BJ (cell line): ENCODE measurements at regions not wholly inside any gene's neighbourhood (a gene's known extent, or its start where the extent isn't known, plus 50 kb on each side); places are given as distances from the start of the nearest gene placed in this dataset.

ENCODE experiments used
- CTCF ChIA-PET: fragments of 350-600 bp; formaldehyde crosslinking; extraction: SDS; loops from one replicate; lab custom pipeline; 2021; ENCODE audit warnings: antibody characterized with exemption, inconsistent platforms; lab: Yijun Ruan, JAX
- POLR2A ChIA-PET: fragments of 300-600 bp; sonication (Branson Sonifier 250); formaldehyde crosslinking; extraction: SDS; loops from one replicate; lab custom pipeline; 2021; ENCODE audit warnings: antibody characterized with exemption; lab: Charles Lee
- DNase-seq: peaks from one replicate; pipeline ENCODE4 v3.0.0-alpha.2; 2011; ENCODE audit warnings: low read depth
- H3K27me3 ChIP-seq: 2 replicates; pipeline ENCODE4 v1.6.0; 2011; ENCODE audit warnings: low read length; ENCODE audit not compliant: control insufficient read depth, insufficient read depth
- H3K36me3 ChIP-seq: 2 replicates; pipeline ENCODE4 v1.5.1; 2011; ENCODE audit warnings: low read length; ENCODE audit not compliant: control insufficient read depth, insufficient read depth
- H3K4me3 ChIP-seq: 2 replicates; pipeline ENCODE4 v1.5.1; 2011; ENCODE audit warnings: low read depth, mild to moderate bottlenecking, control low read depth, low read length
- CTCF ChIP-seq: IDR thresholded peaks from 2 replicates; pipeline ENCODE4 v1.5.1; 2011; ENCODE audit warnings: low read depth, mild to moderate bottlenecking, control low read depth, inconsistent platforms, low read length, moderate library complexity; ENCODE audit not compliant: insufficient read depth

- TF ChIP-seq CTCF = no peak
- Histone ChIP-seq H3K36me3 (no peaks in the 10 kb centered on the region), H3K4me3 (no peak overlapping the region), H3K27me3 (peaks cover 7% of the 10 kb centered on the region)
- CTCF ChIA-PET = no interaction called here
- no peak for DNase-seq
- POLR2A ChIA-PET = no interaction called here
Observed at GRCh38 chr20:57774951-57775350, 65.1 kb upstream of the PMEPA1 start.

GRCh38 chr20:57774111-57774880 lies 64.5 kb upstream of the PMEPA1 start:
- TF ChIP-seq CTCF = no peak
- Histone ChIP-seq H3K4me3 (no peak overlapping the region), H3K36me3 (no peaks in the 10 kb centered on the region), H3K27me3 (peaks cover 10% of the 10 kb centered on the region)
- no peak for DNase-seq
- POLR2A ChIA-PET = no interaction called here
- CTCF ChIA-PET = no interaction called here

GRCh38 chr20:57773059-57773815 lies 63.4 kb upstream of the PMEPA1 start:
- TF ChIP-seq CTCF = no peak
- no peak for DNase-seq
- no peaks in the 10 kb centered on the region for H3K36me3 ChIP-seq
- ChIA-PET CTCF (no interaction called here), POLR2A (no interaction called here)
- H3K27me3 ChIP-seq = peaks cover 7% of the 10 kb centered on the region
- no peak overlapping the region for H3K4me3 ChIP-seq

GRCh38 chr20:57772349-57772964 lies 62.6 kb upstream of the PMEPA1 start:
- peaks cover 7% of the 10 kb centered on the region for H3K27me3 ChIP-seq
- CTCF ChIA-PET = interaction anchor here (1.1 kb wide), 1 partner anchor 10 kb away, joined by 3 read pairs; no protein-coding TSS in a partner anchor
- POLR2A ChIA-PET = no interaction called here
- TF ChIP-seq CTCF = no peak
- DNase-seq = peak; percentile 59
- H3K4me3 ChIP-seq = no peak overlapping the region
- no peaks in the 10 kb centered on the region for H3K36me3 ChIP-seq
